HFF-Myc (cell line): ENCODE measurements at regions not wholly inside any gene's neighbourhood (a gene's known extent, or its start where the extent isn't known, plus 50 kb on each side); places are given as distances from the start of the nearest gene placed in this dataset.

ENCODE experiments used
- DNase-seq: peaks from one replicate; pipeline ENCODE4 v3.0.0-alpha.2; 2011; ENCODE audit warnings: low read depth; ENCODE audit errors: extremely low read depth
- H3K4me3 ChIP-seq: replicated peaks from 2 replicates; pipeline ENCODE4 v1.5.1; 2011; ENCODE audit warnings: low read depth, mild to moderate bottlenecking, control low read depth, low read length
- TF ChIP-seq, protein P1 (sequence below): IDR thresholded peaks from 2 replicates; pipeline ENCODE4 v1.5.1; 2012; ENCODE audit warnings: mild to moderate bottlenecking, low read depth, low read length, control low read depth; ENCODE audit errors: missing control alignments

- no peak overlapping the region for H3K4me3 ChIP-seq
- DNase-seq: no peak
- TF ChIP-seq, protein P1, sequence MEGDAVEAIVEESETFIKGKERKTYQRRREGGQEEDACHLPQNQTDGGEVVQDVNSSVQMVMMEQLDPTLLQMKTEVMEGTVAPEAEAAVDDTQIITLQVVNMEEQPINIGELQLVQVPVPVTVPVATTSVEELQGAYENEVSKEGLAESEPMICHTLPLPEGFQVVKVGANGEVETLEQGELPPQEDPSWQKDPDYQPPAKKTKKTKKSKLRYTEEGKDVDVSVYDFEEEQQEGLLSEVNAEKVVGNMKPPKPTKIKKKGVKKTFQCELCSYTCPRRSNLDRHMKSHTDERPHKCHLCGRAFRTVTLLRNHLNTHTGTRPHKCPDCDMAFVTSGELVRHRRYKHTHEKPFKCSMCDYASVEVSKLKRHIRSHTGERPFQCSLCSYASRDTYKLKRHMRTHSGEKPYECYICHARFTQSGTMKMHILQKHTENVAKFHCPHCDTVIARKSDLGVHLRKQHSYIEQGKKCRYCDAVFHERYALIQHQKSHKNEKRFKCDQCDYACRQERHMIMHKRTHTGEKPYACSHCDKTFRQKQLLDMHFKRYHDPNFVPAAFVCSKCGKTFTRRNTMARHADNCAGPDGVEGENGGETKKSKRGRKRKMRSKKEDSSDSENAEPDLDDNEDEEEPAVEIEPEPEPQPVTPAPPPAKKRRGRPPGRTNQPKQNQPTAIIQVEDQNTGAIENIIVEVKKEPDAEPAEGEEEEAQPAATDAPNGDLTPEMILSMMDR: no peak
Measured at GRCh38 chr10:124292911-124293615, 125.7 kb downstream of the OAT start.

GRCh38 chr10:124291001-124291701, 127.6 kb downstream of the OAT start:
- TF ChIP-seq, protein P1: no peak
- DNase-seq: no peak
- no peak overlapping the region for H3K4me3 ChIP-seq

- no peak overlapping the region for H3K4me3 ChIP-seq
- DNase-seq: peak; percentile 85
- TF ChIP-seq, protein P1: no peak
Measured at GRCh38 chr10:124289851-124290795, 128.6 kb downstream of the OAT start.

- DNase-seq: no peak
- TF ChIP-seq, protein P1: no peak
Measured at GRCh38 chr10:124288928-124289850, 129.5 kb downstream of the OAT start.

GRCh38 chr10:124288486-124288885, 130.2 kb downstream of the OAT start:
- H3K4me3 ChIP-seq: no peak overlapping the region
- TF ChIP-seq, protein P1: no peak

More at GRCh38 chr10:124288928-124289850, 129.5 kb downstream of the OAT start:
- H3K4me3 ChIP-seq: no peak overlapping the region

DNA sequence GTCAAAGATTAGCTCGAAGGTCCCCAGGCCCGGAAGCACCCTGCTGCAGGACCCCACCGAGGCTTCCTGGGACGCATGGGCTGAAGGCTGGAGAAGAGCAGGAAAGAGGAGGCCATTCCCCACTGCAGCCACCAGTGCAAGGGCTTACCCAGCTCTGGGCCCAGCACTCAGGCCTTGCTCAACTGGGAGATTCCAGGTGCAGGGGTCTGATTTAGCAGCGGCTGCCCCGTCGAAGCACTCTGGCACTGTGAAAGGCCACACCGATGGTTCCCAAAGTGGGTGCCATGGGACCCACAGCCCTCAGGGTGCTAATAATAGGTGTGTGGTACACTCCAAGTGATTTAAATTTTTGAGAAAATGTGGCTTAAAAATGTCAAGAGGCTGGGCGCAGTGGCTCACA, 130.9 kb downstream of the OAT start:
- no peak overlapping the region for H3K4me3 ChIP-seq
- no peak for DNase-seq
- TF ChIP-seq, protein P1: no peak

More at GRCh38 chr10:124288486-124288885, 130.2 kb downstream of the OAT start:
- DNase-seq: no peak
